ENCODE measurements at regions not wholly inside any gene's neighbourhood (a gene's known extent, or its start where the extent isn't known, plus 50 kb on each side); places are given as distances from the start of the nearest gene placed in this dataset.
"Not testable (repeated sequence)": the region's sequence is repeated elsewhere in the genome, so short reads cannot be mapped to it uniquely, and the experiment has no call there.

GRCh38 chr20:22823119-22823518 is 212.0 kb upstream of the SSTR4 start:
- DNase-seq, result no peak

GRCh38 chr20:22824077-22824476 is 211.0 kb upstream of the SSTR4 start:
- DNase-seq, result no peak

- DNase-seq, result no peak
Measured at GRCh38 chr20:22825076-22825475, 210.0 kb upstream of the SSTR4 start.

- no peak for DNase-seq
Measured at GRCh38 chr20:22825546-22825945, 209.6 kb upstream of the SSTR4 start.

GRCh38 chr20:22826306-22827230 is 208.5 kb upstream of the SSTR4 start:
- no peak for DNase-seq

- no peak for DNase-seq
Measured at GRCh38 chr20:22827916-22828315, 207.2 kb upstream of the SSTR4 start.

- no peak for DNase-seq
Measured at GRCh38 chr20:22829356-22829755, 205.8 kb upstream of the SSTR4 start.

GRCh38 chr20:22830138-22830537 is 205.0 kb upstream of the SSTR4 start:
- no peak for DNase-seq

GRCh38 chr20:22830715-22831114 is 204.4 kb upstream of the SSTR4 start:
- DNase-seq, result not testable (repeated sequence)

GRCh38 chr20:22833851-22834250 is 201.3 kb upstream of the SSTR4 start:
- DNase-seq, result no peak

- DNase-seq, result no peak
Measured at GRCh38 chr20:22834651-22835256, 200.4 kb upstream of the SSTR4 start.

- no peak for DNase-seq
Measured at GRCh38 chr20:22836211-22836610, 198.9 kb upstream of the SSTR4 start.

GRCh38 chr20:22836877-22837276 is 198.2 kb upstream of the SSTR4 start:
- no peak for DNase-seq

GRCh38 chr20:22838001-22838400 is 197.1 kb upstream of the SSTR4 start:
- DNase-seq, result no peak

GRCh38 chr20:22841846-22842245 is 193.3 kb upstream of the SSTR4 start:
- no peak for DNase-seq

GRCh38 chr20:22842793-22843192 is 192.3 kb upstream of the SSTR4 start:
- DNase-seq, result no peak

- no peak for DNase-seq
Measured at GRCh38 chr20:22844959-22845358, 190.2 kb upstream of the SSTR4 start.

GRCh38 chr20:22846863-22847262 is 188.2 kb upstream of the SSTR4 start:
- DNase-seq, result no peak

GRCh38 chr20:22848364-22848763 is 186.7 kb upstream of the SSTR4 start:
- DNase-seq, result no peak

- DNase-seq, result not testable (repeated sequence)
Measured at GRCh38 chr20:22851679-22852346, 183.3 kb upstream of the SSTR4 start.

- DNase-seq, result no peak
Measured at GRCh38 chr20:22861231-22861980, 173.7 kb upstream of the SSTR4 start.

GRCh38 chr20:22861990-22862389 is 173.1 kb upstream of the SSTR4 start:
- no peak for DNase-seq

GRCh38 chr20:22862671-22863230 is 172.4 kb upstream of the SSTR4 start:
- no peak for DNase-seq
